Muscle of arm (tissue), 1 donor: ENCODE measurements at regions not wholly inside any gene's neighbourhood (a gene's known extent, or its start where the extent isn't known, plus 50 kb on each side); places are given as distances from the start of the nearest gene placed in this dataset.
A peak's percentile ranks its signal among the peaks of the same experiment; 100 is the strongest.

ENCODE experiments used
- DNase-seq: peaks from one replicate; pipeline ENCODE4 v3.0.0-alpha.2; 2013

DNA sequence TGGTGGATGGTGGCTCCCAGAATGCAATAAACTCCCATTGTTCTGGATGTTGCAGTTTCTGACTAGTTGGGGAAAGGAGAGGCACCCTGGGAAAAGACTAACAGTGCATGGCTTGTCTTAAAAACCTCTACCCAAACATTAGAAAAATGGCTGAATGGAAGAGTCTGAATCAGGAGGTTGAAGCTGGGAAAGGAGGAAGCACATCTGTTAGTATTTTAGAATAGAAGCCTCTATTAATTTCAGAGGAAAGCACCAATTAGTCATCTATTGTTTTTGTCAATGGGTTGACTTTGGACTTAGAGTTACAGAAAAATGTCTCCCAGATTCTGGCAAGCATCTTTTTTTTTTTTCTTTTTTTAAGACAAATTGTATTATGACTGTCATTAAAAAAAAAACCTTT, 56.1 kb upstream of the ELMO1 start:
- no peak for DNase-seq

DNA sequence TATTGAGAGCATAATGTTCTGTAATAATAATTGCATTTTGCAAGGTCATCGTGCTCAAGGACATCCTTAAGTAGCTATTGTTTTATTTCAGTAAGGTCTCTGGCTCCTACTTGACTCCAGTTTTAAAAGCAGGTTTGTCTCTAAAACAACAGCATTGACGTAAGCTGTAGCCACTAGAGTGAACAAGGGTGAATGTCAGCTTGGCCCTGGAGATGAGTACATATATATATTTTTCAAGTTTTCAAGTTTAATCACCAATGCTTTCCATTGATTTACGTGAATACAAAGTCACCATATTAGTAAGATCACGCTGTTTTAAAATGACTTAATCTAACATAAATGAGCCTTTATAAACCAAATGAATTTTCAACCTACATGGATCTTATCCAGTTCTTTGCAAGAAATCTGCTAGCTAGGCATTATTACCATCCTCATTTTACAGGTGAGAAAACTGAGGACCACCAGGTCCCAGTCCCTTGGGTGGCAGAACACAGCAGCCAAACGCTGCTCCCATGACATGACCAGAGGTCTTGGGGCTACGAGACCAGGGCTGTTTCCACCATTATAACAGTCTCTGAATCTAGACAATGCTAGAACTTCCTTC, 57.2 kb upstream of the ELMO1 start:
- no peak for DNase-seq

DNA sequence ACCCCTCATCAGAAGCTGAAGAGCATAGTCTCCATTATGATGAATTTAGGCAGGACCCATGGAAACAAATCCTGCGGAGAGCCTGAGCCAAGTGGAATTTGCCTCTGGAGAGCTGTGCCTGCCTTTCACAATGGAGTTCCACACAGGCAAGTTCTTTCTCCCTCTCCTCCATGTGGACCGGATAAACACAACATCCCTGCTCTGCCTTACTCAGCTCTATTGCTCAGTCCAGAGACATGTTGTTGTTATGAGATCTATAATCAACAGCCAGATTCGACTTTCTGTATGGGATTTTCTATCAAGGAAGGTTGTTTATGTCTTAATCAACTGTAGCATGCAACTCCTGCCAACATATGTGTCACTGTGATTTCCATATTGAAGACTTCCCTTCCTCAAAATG, 59.5 kb upstream of the ELMO1 start:
- no peak for DNase-seq

DNA sequence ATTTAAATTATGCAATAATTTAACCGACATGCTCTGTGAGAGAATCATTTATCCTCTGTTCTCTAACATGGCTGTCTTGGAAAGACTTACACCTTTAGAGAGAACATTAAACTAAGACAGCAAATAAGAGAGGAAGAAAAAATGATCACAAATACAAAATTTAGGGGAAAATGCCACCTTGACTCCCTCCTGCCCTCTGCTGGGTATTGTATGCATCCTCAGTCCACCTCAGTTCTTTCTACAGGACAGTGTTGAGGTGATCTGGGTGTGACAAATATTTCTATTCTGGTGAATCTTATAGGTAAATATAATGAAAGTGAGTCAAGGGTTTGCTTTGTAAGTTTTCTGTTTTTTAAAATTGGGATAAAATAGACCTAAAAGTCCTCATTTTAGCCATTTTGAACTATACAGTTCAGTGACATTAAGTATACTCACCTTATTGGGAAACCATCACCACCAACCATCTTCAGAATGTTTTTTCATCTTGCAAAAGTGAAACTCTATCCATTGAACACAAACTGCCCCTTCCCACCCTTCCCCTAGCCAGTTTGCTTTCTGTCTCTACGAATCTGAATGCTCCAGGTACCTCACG, 61.5 kb upstream of the ELMO1 start:
- DNase-seq: no peak

DNA sequence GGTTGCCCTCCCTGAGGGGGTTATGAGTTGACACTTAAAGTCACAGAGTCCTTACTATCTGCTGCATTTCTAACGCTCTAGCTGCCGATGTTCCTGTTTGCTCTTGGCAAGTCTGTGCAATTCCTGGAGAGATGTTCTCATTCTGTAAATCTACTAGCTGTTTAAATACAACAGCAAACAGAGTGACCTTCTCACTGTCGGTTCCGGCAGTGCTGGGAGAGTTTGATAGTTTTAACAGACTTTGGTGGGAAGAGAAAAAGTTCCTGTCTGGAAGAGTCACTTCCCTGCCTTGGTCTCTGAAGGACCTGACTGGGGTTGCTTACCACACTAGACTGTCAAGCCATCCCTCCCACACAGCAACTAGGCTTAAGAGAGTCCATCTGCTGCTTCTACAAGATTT, 63.3 kb upstream of the ELMO1 start:
- DNase-seq: peak; percentile 16

DNA sequence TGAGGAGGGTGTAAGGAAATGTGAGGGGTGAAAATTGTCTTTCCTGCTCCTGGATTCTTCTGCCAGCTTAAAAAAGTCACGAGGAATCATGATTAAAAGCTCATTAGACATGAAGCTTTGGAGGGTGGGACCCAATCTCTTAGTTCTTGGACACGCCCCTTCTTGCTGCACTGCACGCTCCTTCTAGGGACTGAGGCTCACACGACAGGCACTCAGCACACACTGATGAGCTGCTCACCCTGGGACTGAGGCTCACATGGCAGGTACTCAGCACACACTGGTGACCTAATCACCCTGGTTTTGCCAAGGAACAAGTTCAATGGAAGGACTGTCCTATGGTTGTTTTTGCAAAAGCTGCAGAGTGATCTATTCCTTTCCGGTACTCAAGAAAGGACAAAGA, 65.8 kb upstream of the ELMO1 start:
- DNase-seq: no peak

DNA sequence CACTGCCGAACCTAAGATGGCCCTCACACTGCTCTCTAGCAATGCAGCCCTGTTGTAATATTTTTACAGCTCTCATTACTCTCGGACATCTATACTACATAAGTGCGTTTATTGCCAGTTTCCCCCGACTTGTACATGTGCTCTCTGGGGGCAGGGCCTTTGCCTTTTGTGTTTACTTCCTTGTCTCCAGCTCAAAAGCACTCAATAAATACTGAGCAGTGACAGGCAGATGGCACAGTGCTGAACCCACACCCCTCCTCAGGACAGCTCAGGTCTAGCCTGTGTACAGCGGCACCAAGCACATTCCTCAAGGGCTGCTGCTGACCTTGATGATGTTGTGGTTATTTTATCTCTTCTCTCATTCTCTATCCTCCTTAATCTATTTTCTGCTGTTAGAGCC, 68.0 kb upstream of the ELMO1 start:
- DNase-seq: no peak

DNA sequence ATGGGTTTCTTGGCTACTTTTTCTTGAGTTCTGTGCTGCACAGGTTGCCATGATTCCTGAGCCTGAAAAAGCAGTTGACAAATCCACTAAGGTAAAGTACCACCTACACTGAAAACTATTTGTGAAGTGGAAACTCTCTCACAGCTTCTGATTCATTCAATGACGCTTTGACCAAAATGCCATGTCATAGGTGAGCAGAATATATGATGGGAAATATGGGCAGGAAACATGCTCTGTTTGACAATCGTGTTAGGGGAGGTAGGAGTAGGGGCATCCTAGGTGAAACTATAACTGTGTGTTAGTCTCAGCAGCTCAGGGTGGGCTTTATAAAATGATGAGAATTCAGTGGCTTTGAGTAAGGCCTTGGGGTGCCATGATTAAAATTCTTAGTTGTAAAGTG, 69.6 kb upstream of the ELMO1 start:
- no peak for DNase-seq

DNA sequence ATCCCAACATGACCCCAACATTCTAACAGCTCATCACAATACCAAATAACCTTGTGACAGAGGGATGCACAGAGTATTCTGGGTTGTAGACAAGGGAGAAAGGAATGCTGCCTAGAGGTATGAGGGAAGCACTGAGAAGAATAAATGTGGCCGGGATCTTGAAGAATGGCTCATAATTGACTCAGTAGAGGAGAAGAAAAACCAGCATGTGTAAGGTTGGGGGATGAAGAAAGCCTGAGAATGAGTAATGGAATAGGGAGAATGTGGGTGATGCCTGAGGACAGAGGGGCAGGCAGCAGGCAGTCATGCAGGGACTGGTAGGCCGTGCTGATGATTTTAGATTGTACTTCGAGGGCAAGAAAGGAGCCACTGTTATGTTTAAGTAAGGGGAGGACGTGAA, 75.4 kb upstream of the ELMO1 start:
- DNase-seq: no peak

DNA sequence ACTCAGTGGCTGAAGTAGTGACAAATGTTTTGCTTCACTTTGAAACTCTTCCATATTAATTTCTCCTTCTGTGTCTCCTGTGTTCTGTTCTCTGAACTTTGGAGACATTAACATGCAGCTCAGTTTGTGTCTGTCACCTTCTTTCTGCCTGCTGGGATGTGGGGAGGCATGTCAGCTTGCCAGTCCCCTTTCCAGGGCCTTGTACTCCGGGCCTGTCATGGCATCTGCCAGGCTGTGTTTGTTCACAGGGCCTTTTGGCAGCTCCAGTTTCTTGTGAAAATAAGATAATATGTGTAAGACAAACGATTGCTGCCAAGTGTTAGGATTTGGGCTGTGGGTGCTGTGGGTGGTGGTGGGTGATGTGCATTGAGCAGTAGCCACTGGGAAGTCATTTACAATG, 76.1 kb upstream of the ELMO1 start:
- no peak for DNase-seq

DNA sequence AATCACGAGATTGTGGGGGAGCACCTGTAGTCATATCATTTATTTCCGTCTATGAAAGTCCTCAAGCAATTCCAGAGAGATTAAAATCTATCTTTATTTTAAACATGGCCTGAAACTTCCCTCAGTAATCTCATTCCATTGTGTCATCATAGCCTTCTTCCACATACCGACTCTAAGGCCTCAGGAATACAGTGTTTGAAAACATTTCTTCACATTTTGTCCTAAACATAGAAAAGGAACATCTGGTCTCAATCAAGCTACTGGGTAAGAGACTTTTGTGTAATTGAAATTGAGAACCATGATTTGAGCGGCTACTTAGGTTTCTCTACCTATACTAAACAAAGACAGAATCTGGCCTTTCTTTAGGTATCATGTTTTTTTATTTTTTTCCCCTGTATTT, 78.0 kb upstream of the ELMO1 start:
- no peak for DNase-seq

DNA sequence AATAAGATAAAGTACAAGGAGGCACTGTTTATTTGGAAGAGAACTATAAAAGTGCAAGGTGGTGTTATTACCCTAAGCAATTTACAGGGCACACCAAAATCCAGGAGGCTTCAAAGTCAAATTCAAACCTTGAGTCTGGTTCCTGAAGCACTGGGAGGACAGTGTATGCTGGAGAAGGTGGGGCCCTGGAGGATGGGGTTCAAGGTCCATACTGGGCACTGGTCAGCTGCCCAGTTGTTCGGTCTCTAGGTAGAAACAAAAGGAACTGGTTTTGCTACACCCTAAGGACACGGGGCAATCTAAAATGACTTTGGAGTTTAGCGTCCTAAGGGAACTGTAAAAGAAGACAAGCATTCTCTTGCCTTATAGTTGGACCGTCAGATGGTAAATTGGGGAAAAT, 78.4 kb upstream of the ELMO1 start:
- DNase-seq: no peak

DNA sequence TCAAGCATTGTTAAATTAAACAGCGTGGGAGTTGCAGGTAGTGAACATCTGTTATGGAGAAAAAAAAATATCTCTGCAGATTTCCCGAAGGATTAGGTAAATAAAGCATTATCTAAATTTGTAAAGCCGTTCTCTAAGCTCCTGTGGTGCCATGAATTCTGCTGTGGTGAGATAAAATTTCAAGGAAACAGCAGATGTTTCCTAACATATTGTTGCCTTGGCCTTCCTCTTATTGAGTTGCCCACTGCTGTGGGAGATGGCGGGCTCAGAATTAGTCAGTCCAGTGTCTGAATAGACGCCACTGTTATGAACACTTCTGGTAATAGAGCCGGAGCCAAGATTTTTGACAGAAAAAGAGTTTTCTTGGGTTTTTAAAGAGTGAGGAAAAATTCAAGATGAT, 82.6 kb upstream of the ELMO1 start:
- DNase-seq: no peak

DNA sequence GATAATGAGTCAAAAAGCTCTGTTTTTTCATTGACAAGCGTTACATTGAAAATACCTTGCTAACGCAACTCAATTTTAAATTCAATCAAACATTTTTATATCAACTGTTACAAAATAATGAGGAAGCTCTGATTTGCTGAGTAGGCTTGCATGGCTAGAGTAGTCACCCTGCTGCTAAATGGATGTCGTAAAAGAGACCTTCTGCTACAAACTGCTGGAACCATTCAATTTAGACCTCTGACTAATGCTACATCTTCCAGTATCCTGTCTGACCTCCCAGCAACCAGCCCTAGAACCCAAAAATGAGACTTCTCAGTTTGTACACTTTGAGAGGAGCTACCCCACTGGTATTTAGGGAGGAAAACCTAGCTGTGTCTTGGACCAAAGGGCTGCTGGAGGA, 84.0 kb upstream of the ELMO1 start:
- no peak for DNase-seq

DNA sequence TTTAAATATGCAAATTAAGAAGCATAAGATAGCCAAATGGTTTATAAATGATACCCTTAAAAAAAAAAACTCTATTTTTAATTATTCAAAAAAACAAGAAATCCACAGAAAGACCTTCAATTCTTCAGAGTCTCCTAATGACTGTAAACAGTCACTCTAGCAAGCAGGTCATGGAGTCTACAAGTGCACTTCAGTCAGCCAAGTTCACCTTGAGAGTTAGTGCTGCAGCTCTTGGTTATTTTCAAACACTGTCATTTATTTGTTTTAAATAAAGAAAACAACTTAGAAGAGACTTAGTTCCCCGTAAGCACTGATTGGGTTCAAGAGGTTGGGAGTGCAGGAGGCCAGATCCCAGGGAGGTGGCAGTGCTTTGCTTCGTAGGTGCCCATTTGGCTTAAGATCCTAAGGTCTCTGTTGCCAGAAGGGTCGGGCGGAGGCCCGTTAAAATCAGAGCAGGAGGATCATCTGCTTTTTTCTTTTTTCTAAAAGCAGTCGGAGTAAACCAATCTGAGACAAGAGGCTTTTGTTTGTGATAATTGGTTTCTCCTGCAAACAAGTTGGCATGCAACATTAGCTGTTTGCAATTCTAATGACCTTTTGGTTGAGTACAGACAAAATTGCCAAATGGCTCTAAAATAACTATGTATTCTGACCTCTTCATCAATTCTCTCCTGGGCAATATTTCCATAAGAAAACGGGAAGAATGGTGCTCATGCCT, 86.4 kb upstream of the ELMO1 start:
- no peak for DNase-seq

DNA sequence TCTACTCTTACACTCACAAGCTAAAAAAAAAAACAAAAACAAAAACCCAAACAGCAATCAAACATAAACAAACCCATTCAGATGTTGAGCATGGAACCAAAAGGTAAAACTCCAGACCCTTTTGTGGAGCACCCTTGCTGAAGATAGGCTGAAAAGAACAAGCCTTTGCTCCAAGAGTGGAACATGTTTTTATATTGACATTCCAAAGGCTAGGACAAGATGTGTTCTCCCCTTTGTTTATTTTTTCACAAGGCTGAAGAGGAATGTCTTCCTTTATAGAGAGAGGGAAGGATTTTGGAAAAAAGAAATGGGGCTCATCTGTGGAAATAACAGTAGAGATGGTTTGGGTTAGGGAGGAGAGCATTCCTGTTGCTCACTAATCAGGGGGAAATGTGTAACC, 87.2 kb upstream of the ELMO1 start:
- DNase-seq: no peak

DNA sequence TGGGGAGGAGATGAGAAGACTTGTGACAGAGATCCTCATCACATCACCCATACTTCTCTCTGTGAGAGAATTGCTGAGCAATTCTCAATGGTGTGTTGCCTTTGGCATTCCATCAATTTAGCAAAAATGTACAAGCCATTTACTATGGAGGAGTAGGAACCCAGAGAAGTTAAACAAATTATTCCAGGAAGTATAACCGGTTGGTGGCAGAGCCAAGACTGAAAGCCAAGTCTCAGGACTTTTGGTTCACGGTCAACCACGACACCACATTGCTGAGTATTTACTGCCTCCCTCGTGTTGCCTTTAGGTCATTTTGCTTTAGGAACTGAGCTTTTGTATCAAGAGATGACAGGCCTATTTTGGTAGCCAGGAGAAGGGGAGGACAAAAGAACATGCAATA, 88.0 kb upstream of the ELMO1 start:
- DNase-seq: no peak

DNA sequence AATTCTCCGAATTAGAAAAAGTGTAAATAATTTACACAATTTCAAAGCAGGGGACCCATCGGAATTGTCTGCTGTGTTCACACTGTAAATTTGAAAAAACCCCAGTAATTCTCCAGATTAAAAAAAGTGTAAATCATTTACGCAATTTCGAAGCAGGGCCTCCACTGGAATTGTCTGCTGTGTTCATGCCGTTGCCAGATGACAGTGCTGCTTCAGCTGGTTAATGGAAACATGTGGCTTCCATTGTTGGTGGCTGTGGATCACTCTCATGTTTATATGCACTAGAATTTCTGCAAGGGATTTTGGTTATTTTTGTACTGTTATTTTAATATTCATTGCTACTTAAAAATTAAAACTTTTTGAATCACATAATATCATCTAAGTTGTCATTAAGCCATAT, 88.8 kb upstream of the ELMO1 start:
- no peak for DNase-seq

DNA sequence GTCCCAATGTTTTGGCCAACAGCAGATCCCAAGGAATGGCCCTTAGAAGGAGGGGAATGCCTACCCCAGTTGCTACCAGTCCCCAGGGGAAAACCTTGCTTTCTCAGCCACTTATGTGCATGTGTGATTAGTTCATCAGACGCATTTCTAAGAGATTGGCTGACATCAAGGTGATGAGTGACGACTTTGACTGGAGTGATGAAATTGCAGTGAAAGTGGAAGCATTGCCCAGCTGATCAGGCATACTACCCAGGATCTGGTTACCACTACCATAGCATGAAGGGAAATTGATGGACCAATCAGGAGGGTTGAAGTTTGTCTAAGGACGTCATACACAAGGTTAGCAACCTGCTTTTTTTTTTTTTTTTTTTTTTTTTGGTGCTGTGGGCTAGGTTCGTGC, 90.3 kb upstream of the ELMO1 start:
- DNase-seq: no peak

DNA sequence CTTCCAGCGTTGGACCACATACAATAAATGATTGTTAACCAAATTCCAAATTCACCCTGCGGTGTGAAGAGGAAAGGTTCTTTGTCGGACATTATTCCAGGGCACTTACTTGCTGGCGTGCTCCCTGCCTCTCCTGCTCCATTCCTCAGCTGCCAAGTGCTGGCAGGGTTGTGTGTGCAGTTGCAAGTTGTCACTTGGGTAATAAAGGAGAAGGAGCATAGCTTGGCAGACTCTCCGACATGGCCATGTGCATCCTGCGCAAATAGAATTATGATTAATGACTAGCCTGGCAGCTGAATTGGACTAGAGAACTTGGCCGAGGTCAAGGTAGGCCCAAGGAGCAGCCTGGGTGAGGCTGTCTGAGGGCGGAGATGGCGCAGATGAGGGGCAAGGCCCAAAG, 92.3 kb upstream of the ELMO1 start:
- DNase-seq: no peak

DNA sequence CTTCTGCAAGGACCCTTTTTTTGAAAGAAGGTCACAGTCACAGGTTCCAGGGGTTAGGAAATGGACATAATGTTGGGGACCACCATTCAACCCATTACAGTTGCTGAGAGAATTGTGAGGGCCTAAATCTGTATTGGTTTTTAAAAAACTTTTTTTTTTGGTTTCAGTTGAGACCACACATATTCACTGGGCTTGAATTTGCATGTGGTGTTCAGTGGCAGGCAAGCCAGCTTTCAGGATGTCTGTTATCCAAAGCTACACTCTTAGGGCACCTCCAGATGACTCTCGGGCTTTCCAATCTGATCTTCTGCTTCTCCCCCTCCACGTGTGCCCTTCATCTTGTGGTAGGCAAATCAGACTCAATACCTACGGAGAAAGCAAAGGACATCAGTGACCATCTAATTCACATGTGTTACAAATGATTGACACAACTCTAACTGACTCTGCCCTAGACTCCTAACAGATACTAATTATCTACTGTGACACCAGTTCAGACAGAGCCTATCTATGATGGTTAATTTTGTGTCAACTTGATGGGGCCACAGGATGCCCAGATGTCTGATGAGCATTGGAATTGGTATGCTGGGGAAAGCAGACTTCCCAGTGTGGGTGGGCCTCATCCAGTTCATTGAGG, 93.3 kb upstream of the ELMO1 start:
- DNase-seq: no peak

DNA sequence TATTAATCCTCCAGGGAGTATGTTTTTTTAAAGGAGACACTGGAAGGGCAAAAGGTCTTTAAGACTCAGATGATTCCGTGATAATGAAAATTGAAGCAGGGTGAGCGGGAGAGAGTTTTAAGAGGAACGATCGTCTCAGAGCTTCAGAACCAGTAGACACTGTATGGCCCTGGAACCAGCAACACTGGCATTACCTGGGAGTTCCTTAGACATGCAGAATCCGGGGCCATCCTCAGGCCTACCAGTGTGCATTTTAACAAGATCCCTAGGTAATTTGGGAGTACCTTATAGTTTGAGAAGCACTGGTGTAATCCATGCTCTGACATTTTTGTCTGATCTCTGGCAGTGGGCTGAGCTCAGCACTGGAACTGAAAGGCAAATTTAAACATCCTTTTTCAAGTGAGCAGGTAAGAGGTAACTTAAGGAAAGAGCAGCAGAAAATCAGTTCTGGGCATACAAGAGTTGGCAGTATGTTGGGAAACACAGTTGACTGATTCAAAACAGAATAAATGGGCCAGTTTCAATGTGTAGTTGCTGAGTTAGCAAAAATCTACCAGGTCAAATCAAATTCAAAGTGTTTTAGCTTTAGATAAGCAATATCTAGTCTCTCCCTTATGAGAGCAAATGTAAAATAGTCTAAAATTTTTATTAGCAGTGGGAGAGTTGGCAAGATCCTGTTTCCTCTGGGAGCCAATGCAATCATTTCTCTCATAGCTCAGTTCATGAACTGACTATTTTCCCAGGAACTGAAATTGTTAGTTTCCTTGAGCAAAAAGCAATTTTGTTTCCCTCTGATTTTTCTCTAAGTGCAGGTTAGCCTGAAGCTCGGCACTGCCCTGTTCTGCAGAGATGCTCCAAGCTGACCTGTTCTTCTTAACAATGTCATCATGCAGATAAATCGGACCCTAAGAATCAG, 97.2 kb upstream of the ELMO1 start:
- no peak for DNase-seq
